ENCODE measurements at regions not wholly inside any gene's neighbourhood (a gene's known extent, or its start where the extent isn't known, plus 50 kb on each side); places are given as distances from the start of the nearest gene placed in this dataset.

GRCh38 chr14:38419579-38419978, 163.7 kb upstream of the CLEC14A start:
- DNase-seq (ENCODE audit: extremely low read depth in 1 of 4, low spot score in 3 of 4), result no peak
- no peak for TF ChIP-seq RFX1 (IDR thresholded peaks at IDR 0.05)
- no peak for TF ChIP-seq KAT7 (CRISPR knock-in tag; IDR thresholded peaks at IDR 0.05; ENCODE audit: borderline replicate concordance)
- no peak for TF ChIP-seq BRF2 (IDR thresholded peaks at IDR 0.05; ENCODE audit: borderline replicate concordance, insufficient read depth, insufficient read length)
- TF ChIP-seq E4F1 (CRISPR knock-in tag; IDR thresholded peaks at IDR 0.05; ENCODE audit: borderline replicate concordance), result no peak
- no peak for TF ChIP-seq NUFIP1 (IDR thresholded peaks at IDR 0.05; ENCODE audit: partially characterized antibody)
- no peak for TF ChIP-seq TRIM28 (IDR thresholded peaks at IDR 0.05)
- no peak for ATAC-seq
- Histone ChIP-seq H4K20me1 (replicated peaks; ENCODE audit: control insufficient read depth, insufficient read depth, low read length) (no peaks in the 10 kb centered on the region), H3K9me3 (replicated peaks; ENCODE audit: control insufficient read depth, insufficient read depth, low read depth, low read length) (no peaks in the 10 kb centered on the region), H3K4me2 (ENCODE audit: insufficient read depth, low read length) (no peak overlapping the region), H3K4me1 (replicated peaks in 1 of 2; ENCODE audit: control insufficient read depth in 2 of 2, insufficient read depth in 2 of 2, low read length in 2 of 2) (no peaks in the 10 kb centered on the region), H3K4me3 (no peak overlapping the region), H3K9ac (ENCODE audit: insufficient read depth in 1 of 2, low read depth in 2 of 2, low read length in 2 of 2) (no peak overlapping the region), H2AFZ (ENCODE audit: low read depth, low read length) (no peak overlapping the region), H3K36me3 (ENCODE audit: control insufficient read depth, insufficient read depth, low read length) (no peaks in the 10 kb centered on the region), H3K27me3 (ENCODE audit: control insufficient read depth in 2 of 2, insufficient read depth in 2 of 2, low read length in 2 of 2) (no peaks in the 10 kb centered on the region), H3K9me1 (ENCODE audit: control insufficient read depth, insufficient read depth, low read length) (no peaks in the 10 kb centered on the region), H3K79me2 (ENCODE audit: control insufficient read depth, insufficient read depth, low read length) (no peaks in the 10 kb centered on the region), H3K27ac (ENCODE audit: extremely low read depth, low read depth, low read length) (no peak overlapping the region)
- ChIA-PET CTCF (ENCODE audit: low intra/inter-chr PET ratio) (no interaction called here), POLR2A (no interaction called here)
- WGBS (ENCODE audit: insufficient coverage, low coverage, missing lambda C conversion rate), result 0% methylated on average over 5 of the region's 5 CpGs
- intact Hi-C loops (cut with micrococcal nuclease) (no loop called here), in situ Hi-C loops (cut with MboI) (no loop called here)
- no TSS peak for BruUV-seq (replicated peaks)
- no peak for FAIRE-seq
